Hindlimb muscle (tissue), 1 donor: ENCODE measurements at regions not wholly inside any gene's neighbourhood (a gene's known extent, or its start where the extent isn't known, plus 50 kb on each side); places are given as distances from the start of the nearest gene placed in this dataset.
A peak's percentile ranks its signal among the peaks of the same experiment; 100 is the strongest.
"Not testable (repeated sequence)": the region's sequence is repeated elsewhere in the genome, so short reads cannot be mapped to it uniquely, and the experiment has no call there.

Experiments
- DNase-seq: peaks from one replicate; pipeline ENCODE4 v3.0.0-alpha.2; 2013

DNA sequence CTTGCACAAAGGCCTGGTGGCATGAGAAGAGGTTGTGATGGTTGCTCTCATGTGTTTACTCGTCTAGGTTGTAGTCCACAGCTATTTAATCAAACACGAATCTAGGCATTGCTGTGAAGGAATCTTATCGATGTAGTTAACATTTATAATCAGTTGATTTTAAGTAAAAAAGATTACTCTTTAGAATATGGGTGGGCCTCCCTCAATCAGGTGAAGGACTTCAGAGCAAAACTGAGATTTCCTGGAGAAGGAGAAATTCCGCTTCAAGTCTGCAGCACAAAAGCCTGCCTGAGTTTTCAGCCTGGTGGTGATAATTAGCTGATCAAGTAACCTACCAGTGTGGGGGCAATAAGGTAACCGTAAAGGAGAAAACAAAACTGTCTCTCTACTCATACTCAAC, 523.6 kb downstream of the GRIN2A start:
- no peak for DNase-seq

DNA sequence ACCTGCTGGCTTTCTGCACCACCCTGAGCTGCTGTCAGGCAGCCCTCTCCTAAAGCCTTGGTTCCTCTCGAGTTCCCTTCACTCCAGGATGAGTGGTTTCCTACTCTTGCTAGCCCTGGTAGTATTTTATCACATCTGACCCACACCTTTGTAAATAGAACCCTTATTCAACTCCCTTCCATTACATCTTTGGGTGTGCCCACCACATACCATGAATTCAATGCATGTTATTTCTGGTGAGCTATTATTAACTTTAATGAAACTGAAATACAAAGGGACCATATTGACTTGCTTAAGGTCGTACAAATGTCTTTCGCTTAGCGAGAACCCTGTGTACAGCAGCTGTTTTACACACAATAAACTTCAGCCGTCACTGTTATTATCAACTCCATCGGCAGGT, 521.3 kb downstream of the GRIN2A start:
- DNase-seq, result no peak

- DNase-seq, result no peak
These were observed 520.8 kb downstream of the GRIN2A start for GRCh38 chr16:9661336-9662017.

DNA sequence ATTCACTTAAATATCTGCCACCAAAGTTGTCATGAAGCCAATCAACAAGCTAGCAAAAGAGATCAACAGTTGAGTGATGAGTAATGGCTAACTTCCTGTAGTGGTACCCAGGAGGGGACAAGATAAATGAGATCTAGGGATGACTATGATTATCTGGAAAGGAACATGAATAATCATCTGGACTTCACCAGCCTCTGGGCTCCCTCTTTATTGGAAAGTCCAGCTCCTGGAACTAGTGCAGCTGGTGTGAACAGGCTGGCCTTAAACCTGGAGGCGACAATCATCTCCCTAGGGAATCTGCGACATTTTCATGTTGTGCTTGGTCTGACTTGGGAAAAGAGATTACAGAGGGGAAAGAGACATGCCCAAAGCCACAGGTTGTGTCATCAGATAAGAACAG, 518.6 kb downstream of the GRIN2A start:
- no peak for DNase-seq

DNA sequence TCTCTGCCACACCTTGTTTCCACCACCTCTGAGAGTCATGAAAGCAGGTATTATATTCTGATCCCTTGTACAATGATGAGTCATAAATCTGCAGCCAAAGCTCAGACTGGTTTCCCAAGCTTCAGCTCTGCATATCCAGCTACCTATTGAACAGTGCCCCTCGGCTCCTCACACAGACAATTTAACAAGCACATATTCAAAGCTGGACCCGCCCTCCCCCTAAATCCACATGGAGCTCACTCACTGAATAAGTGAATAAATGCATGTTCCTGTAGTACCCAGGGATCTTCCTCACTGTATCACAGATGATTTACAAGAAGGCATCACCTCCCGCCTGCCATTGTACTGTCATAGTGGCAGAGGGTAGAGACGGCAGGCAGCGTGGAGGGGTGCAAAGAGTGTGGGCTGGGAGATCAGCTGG, 516.4 kb downstream of the GRIN2A start:
- no peak for DNase-seq

- no peak for DNase-seq
These were observed 515.3 kb downstream of the GRIN2A start for GRCh38 chr16:9666834-9667480.

DNA sequence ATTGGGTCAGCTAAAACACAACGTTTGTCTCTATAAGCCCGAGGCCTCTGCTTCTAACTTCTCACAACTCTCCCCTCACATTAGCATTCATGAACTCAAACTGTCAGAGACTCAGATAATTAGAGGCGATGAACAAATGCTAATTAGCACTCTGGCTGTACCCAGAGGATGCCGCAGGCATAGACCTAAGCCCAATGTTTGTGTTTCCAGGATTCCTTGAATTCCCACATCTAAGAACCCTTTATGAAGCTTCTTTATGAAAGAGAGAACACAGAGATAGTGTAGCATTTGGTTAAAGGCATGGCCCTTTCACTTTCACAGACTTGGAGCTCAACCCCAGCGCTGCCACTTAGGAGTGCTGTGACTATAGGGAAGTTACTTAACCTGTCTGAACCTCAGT, 512.2 kb downstream of the GRIN2A start:
- DNase-seq, result no peak

GRCh38 chr16:9670616-9671015, 511.6 kb downstream of the GRIN2A start:
- DNase-seq, result not testable (repeated sequence)

DNA sequence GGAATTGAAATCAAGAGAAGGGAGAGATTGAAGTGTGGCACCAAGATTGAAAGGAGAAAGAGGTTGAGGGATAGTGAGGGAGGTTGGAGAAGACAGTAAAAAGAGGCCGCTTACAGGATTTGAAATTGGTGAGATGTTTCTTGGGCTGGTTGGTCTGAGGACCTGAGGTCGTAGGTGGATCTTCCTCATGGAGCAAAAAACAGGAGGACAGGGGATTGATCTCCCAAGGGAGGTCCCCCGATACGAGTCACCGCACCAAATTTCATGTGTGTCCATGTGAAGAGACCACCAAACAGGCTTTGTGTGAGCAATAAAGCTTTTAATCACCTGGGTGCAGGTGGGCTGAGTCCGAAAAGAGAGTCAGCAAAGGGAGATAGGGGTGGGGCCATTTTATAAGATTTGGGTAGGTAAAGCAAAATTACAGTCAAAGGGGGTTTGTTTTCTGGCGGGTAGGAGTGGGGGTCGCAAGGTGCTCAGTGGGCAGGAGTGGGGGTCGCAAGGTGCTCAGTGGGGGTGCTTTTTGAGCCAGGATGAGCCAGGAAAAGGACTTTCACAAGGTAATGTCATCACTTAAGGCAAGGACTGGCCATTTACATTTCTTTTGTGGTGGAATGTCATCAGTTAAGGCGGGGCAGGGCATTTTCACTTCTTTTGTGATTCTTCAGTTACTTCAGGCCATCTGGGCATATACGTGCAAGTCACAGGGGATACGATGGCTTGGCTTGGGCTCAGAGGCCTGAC, 505.5 kb downstream of the GRIN2A start:
- not testable (repeated sequence) for DNase-seq

GRCh38 chr16:9677301-9677653, 505.0 kb downstream of the GRIN2A start:
- no peak for DNase-seq

- DNase-seq, result peak; percentile 30
These were observed 502.9 kb downstream of the GRIN2A start for GRCh38 chr16:9679213-9679767.

DNA sequence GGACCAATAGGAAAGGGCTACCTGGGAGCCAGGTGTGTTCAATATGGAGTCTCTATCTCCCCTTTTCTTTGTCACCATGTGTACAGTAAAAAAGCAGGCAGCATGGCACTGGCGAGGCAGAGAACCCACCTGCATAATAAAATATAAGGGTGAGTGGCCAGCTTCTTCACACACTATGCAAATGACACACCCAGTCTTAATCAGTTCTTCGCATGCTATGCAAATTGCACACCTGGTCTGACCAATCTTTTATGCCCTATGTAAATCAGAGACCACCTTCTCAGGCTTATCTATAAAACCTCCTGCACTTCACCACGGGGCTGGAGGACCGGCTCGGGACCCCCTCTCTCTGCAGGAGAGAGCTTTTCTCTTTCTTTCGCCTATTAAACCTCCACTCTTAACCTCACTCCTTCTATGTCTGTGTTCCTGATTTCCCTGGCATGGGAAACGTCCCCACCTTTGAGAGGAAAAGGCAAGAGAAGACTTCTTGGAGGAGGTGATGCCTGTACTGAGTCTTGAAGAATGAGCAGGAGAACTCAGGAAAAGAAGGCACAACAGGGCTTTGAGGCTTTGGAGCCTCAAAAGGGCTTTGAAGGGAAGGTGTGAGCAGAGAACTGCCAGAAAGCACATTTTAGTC, 502.1 kb downstream of the GRIN2A start:
- DNase-seq, result no peak

DNA sequence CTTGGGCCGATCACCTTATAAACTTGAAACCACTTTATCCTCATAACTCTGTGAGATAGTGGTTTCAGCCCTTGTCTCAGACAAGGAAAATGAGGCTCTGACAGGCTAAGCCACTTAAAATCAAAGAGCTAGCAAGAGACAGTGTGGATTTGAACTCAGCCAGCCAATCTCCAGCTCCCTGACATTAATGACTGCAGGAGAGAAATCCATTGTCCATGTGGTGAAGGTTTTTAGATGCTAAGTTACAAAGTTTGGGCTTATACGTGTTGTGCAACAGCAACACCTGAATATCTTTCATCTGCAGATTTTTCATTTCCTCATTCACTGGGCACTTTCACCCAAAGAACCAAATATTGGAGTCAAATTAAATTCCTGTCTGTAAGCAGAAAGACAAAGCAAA, 501.3 kb downstream of the GRIN2A start:
- no peak for DNase-seq

DNA sequence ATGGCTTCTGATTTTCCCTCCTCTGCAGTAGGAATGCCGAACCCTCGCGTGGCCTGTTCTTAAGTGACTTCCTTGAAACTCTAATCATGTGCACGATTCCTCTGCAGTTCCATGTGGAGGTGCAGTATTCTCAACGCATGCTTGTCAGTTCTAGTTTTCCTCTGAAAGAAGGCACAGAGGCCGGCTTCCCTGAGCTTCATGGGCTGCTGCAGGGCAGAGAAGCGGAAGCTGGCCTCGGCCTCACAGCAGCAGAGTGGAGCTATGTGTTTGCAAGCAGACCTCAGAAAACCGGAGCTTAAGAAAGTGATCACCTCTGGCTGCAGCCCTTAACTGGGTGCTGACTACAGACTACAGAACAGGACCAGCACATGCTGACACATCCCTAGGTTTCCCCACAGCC, 500.7 kb downstream of the GRIN2A start:
- no peak for DNase-seq

DNA sequence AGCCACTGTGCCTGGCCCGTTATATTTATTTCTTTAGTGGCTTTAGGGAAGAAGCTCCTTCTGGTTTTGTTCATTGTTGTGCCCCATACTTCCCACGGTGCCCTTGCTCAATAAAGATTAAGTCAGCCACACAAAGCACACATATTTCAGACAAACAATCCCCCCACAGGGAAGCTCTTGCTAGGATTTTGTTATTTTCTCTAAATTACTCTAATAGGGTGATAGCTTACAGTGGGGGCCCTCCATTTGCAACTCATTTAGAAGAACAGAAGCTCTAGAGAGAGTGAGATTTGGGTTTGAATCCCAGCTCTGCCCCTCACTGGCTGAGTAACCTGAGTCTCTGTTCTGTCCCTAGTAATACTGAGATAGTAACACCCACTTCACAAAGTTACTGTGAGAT, 499.9 kb downstream of the GRIN2A start:
- DNase-seq, result no peak

DNA sequence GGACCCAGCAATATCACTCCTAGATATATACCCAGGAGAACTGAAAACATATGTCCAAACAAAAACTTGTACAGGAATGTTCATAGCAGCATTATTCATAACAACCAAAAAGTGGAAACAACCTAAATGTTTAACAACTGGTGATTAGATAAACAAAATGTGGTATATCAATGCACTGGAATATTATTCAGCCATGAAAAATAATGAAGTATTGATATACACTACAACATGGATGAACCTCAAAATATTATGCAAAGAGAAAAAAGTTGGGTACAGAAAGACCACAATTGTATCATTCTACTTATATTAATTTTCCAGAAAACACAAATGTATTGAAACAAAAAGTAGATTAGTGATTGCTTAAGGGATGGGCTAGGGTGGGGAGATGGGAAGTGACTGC, 498.6 kb downstream of the GRIN2A start:
- no peak for DNase-seq

DNA sequence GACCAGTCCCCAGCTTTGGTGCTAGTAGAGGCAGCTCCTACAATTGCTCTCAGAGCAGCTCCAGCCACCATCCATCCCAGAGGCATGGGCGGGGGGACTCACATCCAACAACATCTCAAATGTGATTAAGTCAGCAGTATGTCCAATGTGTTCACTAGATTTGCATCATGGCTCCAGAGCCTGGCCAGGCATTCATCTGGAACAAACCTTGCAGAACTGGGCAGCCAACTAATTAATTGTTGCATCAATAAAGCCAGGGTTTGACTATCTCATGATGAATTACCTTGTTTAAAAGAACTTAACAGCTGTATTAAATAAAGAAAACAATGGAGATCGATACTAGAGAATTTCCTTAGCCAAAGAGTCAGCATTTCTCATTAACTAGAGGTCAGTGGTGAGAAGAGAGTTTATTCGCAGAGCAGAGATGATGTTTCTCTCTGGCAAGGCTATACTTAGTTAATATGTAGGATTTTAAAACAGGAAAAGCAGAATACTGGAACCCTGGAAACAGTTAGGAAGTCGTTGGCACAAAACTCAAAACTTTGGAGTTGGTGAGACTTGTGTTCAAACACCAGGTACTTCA, 494.4 kb downstream of the GRIN2A start:
- DNase-seq, result no peak

DNA sequence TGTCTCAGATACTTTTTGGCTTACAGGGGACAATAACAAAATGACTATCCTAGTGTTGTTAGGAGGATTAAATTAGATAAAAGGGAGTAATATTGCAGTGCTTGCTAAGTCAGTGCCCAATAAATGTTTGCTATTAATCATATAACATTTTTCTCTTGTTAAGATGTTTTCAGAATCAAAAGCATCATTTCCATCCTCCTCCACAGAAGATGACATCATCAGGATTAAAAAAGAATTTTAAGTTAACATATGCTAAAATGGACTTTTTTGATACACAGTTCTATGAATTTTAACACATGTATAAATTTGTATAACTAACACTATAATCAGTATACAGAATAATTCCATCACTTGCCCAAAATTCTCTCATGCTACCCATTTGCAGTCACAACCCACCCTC, 492.6 kb downstream of the GRIN2A start:
- no peak for DNase-seq

DNA sequence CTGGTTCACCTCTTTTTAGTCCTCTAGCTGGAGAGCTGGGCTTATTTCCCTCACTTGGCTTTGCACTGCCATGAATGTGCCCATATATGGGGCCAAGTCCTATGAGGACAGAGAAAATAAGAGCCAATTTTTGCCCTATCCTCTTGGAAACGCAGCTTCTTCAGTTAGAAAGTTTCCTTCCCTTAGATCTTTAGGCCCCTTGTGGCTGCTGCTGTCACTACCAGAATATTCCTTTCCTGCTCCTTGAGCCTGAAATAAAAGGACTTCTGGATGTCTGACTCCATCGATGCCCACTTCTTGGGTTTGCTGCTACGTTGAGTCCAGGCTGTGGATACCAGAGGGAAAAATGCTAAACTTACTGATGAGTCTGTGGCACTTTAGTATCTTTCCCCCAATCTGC, 487.1 kb downstream of the GRIN2A start:
- no peak for DNase-seq
